ENCODE measurements at regions not wholly inside any gene's neighbourhood (a gene's known extent, or its start where the extent isn't known, plus 50 kb on each side); places are given as distances from the start of the nearest gene placed in this dataset.
"Not testable (repeated sequence)": the region's sequence is repeated elsewhere in the genome, so short reads cannot be mapped to it uniquely, and the experiment has no call there.

DNA sequence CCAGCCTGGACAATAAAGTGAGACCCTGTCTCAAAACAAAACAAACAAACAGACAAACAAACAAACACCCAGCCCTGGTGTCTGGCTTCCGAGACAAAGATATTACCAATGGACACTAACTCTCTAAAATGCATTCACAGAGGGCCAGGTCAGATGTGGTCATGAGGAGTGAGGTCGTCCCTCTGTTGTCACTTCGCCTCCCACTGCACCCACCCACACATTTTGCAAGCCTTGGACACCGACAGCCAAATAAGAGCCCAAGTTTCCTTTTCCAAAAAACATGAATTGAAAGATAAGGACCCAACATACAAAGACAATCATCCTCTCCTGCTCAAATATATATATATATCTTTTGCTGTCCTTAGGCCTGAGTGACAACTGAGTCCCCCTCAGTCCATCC, 319.9 kb downstream of the TSN start:
- DNase-seq = no peak

GRCh38 chr2:122077114-122077513, 321.7 kb downstream of the TSN start:
- DNase-seq = no peak

GRCh38 chr2:122077771-122078170, 322.3 kb downstream of the TSN start:
- no peak for DNase-seq

GRCh38 chr2:122078451-122078850, 323.0 kb downstream of the TSN start:
- DNase-seq = no peak

GRCh38 chr2:122079844-122080243, 324.4 kb downstream of the TSN start:
- no peak for DNase-seq

- DNase-seq = no peak
Observed at GRCh38 chr2:122080316-122080715, 324.9 kb downstream of the TSN start.

GRCh38 chr2:122080871-122081270, 325.4 kb downstream of the TSN start:
- DNase-seq = no peak

DNA sequence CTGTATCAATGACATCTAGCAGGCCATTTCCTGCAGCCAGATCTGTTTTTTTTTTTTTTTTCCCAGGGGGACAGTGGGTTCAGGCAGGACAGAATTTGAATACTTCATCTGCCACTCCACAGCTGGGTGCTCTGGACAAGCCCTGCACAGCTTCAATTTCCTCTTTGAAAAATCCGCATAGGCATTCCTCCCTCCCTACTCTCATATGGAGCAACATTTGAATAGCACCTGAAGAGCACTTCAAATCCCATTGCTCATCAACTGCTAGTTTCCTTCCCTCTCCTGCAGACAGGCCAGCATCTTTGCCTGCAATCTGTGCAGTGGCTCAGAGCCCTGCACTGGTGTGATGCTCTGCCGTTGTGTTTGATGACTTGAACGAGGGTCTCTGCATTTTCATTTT, 326.3 kb downstream of the TSN start:
- DNase-seq = no peak

- no peak for DNase-seq
Observed at GRCh38 chr2:122083256-122084048, 328.0 kb downstream of the TSN start.

DNA sequence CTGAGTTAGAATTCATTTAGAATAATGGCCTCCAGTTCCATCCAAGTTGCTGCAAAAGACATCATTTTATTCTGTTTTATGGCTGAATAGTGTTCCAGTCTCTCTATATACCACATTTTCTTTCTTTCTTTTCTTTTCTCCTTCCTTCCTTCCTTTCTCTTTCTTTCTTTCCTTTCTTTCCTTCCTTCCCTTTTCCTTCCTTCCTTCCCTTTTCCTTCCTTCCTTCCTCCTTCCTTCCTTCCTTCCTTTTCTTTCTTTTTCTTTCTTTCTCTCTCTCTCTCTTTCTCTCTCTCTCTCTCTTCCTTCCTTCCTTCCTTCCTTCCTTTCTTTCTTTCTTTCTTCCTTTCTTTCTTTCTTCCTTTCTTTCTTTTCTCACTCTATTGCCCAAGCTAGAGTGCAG, 330.2 kb downstream of the TSN start:
- DNase-seq = not testable (repeated sequence)

GRCh38 chr2:122094557-122094956, 339.1 kb downstream of the TSN start:
- DNase-seq = no peak

DNA sequence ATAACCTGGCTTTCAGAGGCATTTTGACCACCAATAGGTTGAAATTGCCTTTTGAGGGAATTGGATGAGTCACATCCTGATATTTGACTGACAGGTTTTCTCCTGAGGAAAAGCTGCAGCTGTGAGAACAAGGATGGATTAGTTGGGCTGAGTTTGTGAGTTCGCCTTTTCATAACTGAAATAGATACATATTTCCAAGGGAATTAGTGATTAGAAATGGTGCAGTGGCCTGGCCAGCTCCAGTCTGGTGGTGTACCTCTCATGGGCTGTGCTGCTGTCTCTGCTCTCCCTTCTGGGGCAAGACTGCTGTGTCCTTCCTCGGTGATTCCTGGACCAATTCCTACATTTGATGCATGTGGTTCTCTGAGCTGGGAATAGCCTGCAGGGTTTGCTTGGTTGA, 341.3 kb downstream of the TSN start:
- DNase-seq = no peak

DNA sequence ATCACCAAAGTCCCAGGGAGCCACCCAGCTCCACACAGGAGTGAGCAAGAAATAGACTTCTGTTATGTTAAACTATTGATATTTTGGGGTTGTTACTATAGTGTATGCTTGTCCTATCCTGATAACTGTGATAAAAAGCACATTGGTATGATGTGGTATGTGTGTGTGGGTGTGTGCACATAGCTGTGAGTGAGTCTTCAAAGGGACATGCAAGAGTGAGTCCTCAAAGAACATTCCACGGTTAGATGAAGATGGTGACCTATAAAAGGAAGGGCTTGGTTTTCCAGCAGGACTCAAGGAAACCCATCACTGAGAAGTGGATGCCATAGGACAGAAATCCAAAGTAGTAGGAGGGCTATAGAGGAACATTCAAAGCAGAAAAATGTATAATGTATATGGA, 342.9 kb downstream of the TSN start:
- DNase-seq = no peak

GRCh38 chr2:122100346-122100745, 344.9 kb downstream of the TSN start:
- DNase-seq = no peak

DNA sequence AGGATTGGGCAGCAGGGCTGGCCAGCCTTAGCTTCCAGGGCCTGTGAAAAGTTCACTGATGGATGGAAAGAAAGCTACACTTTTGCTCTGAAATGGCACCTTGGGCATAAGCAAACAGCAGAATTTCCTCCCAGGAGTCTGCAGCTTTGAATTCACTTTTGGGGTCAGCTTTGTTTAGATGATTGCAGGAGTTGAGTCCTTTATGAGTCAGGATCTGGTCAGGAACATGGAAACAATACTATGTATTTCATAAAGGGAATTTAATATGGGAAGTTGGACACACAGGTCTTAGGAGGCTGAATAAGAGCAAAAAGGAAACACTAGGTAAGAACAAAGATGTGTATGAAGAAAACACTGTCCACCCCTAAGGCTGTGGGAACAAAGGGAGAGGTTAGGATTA, 345.3 kb downstream of the TSN start:
- DNase-seq = no peak

DNA sequence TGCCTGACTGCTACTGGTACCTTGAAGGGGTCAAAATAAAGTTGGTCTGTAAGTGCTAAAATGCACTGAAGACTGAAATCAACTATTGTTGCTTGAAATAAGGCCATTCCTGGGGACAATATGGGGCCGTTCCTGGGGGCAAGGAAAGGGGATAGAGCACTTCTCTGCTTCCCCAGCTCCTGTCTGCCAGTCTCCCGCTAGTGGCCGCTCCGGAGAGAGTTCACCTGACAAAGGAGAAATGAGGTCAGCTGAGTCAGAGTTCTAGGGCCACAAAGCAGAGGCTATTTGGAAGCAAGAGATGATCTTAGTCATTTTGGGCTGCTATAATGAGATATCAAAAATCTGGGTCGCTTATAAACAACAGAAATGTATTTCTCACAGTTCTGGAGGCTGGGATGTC, 345.9 kb downstream of the TSN start:
- no peak for DNase-seq

DNA sequence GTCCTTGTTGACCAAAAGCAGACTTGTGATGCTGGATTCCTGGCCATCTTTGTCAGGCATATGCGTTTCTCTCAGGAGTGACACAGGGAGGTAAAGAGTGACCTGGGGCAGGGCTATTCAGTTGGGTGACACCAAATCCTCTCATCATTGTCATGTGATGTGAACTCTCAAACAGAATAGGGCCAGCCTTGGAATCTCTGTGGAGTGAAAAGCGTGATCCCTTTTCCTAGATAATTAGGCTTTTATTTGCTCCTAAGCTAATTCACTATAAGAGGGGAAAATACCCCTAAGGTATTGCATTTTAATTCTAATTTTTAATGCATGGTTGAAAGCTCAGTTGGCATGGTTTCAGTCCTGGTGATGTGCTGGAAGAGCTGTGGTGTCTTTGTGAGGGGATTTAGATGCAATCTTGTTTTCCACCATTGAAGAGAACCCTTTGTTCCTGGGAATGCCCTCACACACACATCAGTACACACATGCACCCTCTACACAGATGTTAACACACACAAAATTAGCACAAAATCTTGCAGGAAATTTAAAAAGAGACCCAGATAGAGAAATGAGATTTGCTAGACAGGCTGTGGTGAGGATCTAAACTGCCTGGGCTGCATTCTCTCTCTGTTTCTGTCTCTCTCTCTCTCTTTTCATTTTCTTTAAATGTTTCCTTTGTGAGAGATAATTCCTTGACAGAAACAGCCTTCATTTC, 349.9 kb downstream of the TSN start:
- no peak for DNase-seq

GRCh38 chr2:122105877-122106206, 350.4 kb downstream of the TSN start:
- DNase-seq = no peak

- no peak for DNase-seq
Observed at GRCh38 chr2:122108186-122108585, 352.7 kb downstream of the TSN start.

- no peak for DNase-seq
Observed at GRCh38 chr2:122112216-122113005, 357.0 kb downstream of the TSN start.

GRCh38 chr2:122114421-122114820, 359.0 kb downstream of the TSN start:
- no peak for DNase-seq

DNA sequence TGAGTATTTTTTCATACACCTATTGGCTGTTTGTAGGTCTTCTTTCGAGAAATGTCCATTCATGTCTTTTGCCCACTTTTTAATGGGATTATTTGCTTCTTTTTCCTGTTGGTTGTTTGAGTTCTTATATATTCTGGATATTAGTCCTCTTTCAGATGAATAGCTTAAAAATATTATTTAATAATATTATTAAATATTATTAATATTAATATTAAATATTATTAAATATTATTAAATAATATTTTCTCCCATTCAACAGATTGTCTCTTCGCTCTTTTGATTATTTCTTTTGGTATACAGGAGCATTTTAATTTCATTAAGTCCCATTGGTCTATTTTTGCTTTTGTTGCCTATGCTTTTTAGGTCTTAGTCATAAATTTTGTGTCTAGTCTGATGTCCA, 361.9 kb downstream of the TSN start:
- DNase-seq = no peak

DNA sequence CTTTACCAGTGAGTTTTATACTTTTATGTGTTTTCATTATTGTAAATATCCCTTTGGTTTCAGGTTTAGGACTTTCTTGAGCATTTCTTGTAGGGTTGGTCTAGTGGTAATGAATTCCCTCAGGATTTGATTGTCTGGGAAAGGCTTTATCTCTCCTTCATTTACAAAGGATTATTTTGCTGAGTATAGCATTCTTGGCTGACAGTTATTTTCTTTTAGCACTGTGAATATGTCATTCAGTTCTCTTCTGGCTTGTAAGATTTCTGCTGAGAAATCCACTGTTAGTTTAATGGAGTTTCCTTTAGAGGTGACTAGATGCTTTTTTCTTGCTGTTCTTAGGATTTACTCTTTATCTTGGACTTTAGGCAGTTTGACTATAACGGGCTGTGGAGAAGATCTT, 373.9 kb downstream of the TSN start:
- no peak for DNase-seq

DNA sequence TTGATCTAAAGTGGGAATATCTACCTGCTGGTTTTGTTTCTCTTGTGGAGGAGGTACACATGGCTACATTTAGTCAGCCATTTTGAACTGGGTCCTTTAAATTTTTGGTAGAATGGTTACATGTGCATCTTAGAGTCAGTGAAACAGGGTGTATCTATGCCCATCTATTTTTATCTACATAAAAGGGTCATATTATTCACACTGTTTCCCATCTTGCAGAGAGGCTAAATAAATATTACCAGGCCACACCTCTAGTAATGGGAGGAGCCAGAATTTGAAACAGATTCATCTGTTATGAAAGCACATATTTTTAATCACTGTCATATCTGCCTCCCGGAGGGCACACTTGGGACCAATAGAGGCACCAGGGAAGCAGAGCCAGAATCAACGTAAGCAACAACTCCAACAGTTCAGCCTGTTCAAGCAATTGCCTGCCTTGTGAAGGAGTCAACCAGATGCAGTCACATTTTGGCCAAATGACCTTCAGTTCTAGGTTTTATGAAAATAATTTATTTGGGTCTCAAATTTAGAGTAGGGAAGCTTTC, 376.8 kb downstream of the TSN start:
- DNase-seq = no peak
